Activated CD4-positive, alpha-beta memory T cell treated with anti-CD3 and anti-CD28 coated beads for 36 hours (primary cell): ENCODE measurements at regions not wholly inside any gene's neighbourhood (a gene's known extent, or its start where the extent isn't known, plus 50 kb on each side); places are given as distances from the start of the nearest gene placed in this dataset.

Source experiments
- CTCF ChIA-PET: fragments of 350-600 bp; sonication (Branson Sonifier 250); formaldehyde crosslinking; loops from one replicate; lab custom pipeline; 2021; ENCODE audit warnings: antibody characterized with exemption, inconsistent platforms; lab: Charles Lee
- POLR2A ChIA-PET: fragments of 350-600 bp; sonication (Branson Sonifier 250); formaldehyde crosslinking; loops from one replicate; lab custom pipeline; 2021; ENCODE audit warnings: antibody characterized with exemption; lab: Charles Lee
- DNase-seq: peaks from one replicate; pipeline ENCODE4 v3.0.0-alpha.2; 2020
- H3K27ac Mint-ChIP-seq: one replicate; pipeline ENCODE4 v1.8.0; 2021; ENCODE audit warnings: mixed read lengths
- H3K27me3 Mint-ChIP-seq: one replicate; pipeline ENCODE4 v1.8.0; 2021; ENCODE audit warnings: mixed read lengths
- H3K36me3 Mint-ChIP-seq: one replicate; pipeline ENCODE4 v1.8.0; 2021; ENCODE audit warnings: mixed read lengths
- H3K4me1 Mint-ChIP-seq: one replicate; pipeline ENCODE4 v1.8.0; 2021; ENCODE audit warnings: low read depth, mixed read lengths
- H3K4me3 Mint-ChIP-seq: one replicate; pipeline ENCODE4 v1.8.0; 2021; ENCODE audit warnings: mild to moderate bottlenecking, mixed read lengths
- H3K9me3 Mint-ChIP-seq: one replicate; pipeline ENCODE4 v1.8.0; 2021; ENCODE audit warnings: mixed read lengths
- intact Hi-C: fragments of 100-400 bp; cut with micrococcal nuclease; formaldehyde crosslinking; loops from one replicate; pipeline ENCODE4 v1.15.1; 2023

DNA sequence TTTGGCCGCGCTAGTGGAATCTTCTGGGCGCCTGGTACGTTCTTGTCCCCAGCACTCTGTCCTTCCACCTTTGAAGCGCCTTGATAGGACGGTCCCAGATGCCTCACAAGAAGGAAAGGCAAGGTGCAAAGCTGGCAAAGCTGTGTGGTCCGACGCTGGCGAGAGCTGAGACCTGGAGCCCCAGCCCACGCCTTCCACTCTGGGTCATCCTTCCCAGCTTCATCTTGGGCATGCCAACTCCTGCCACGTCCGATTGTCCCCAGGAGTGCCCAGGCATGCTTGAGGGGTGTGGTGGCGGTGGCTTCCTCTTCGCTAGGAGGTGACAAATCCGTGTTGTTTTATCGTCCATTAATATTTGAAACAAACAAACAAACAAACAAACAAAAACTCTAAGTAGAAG is 123.9 kb upstream of the DPYD start:
- no peaks in the 10 kb centered on the region for H3K36me3 Mint-ChIP-seq
- no peaks in the 10 kb centered on the region for H3K9me3 Mint-ChIP-seq
- no peak overlapping the region for H3K27ac Mint-ChIP-seq
- DNase-seq, result no peak
- peaks cover 54% of the 10 kb centered on the region for H3K27me3 Mint-ChIP-seq
- ChIA-PET CTCF (interaction anchor here (1.2 to 1.5 kb wide), 2 partner anchors 9 to 15 kb away, joined by 3 to 5 read pairs; no protein-coding TSS in a partner anchor), POLR2A (interaction anchor here (1.2 kb wide), 1 partner anchor 124 kb away, joined by 4 read pairs; the partner anchor contains the start of gene DPYD)
- H3K4me3 Mint-ChIP-seq, result peak overlapping the region; percentile 72
- H3K4me1 Mint-ChIP-seq, result peaks cover 29% of the 10 kb centered on the region
- intact Hi-C loops, result loop anchor here (5.0 kb wide), 1 partner anchor 252 kb away; no protein-coding TSS in a partner anchor

DNA sequence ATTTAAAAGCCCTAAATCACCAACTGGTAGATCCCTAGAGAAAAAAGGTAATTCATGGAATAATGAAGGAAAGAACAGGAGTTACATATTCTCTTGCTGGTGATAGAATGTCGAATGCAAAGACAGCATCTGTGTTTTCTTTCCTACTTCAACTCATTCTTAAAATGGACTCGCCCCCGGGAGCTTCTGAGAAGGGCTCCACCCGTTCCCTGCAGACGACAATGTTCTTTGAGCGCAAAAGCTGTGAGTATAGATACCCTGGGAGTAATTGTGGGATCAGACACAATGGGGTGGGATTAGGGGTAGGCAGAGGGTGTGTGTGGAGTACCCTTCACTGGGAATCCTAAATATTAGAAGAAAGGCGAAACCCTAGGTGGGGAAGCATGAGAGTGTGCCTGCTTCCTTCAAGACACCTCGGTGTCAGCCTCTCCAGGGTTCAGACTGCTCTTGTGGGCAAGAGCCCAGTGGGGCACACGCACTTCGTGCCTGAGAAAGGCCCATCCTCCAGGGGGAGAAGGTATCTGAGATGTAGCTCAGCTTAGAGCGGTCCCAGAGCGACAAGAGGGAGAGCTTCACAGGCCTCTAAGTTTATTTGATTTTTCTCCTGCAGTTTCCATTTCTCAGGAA is 123.3 kb upstream of the DPYD start:
- intact Hi-C loops, result no loop called here
- H3K4me1 Mint-ChIP-seq, result peaks cover 24% of the 10 kb centered on the region
- DNase-seq, result no peak
- H3K4me3 Mint-ChIP-seq, result peak overlapping the region; percentile 10
- no peak overlapping the region for H3K27ac Mint-ChIP-seq
- no peaks in the 10 kb centered on the region for H3K36me3 Mint-ChIP-seq
- peaks cover 48% of the 10 kb centered on the region for H3K27me3 Mint-ChIP-seq
- ChIA-PET CTCF (interaction anchor here (1.2 to 1.5 kb wide), 2 partner anchors 10 to 16 kb away, joined by 3 to 5 read pairs; no protein-coding TSS in a partner anchor), POLR2A (interaction anchor here (1.2 kb wide), 1 partner anchor 123 kb away, joined by 4 read pairs; the partner anchor contains the start of gene DPYD)
- H3K9me3 Mint-ChIP-seq, result no peaks in the 10 kb centered on the region

DNA sequence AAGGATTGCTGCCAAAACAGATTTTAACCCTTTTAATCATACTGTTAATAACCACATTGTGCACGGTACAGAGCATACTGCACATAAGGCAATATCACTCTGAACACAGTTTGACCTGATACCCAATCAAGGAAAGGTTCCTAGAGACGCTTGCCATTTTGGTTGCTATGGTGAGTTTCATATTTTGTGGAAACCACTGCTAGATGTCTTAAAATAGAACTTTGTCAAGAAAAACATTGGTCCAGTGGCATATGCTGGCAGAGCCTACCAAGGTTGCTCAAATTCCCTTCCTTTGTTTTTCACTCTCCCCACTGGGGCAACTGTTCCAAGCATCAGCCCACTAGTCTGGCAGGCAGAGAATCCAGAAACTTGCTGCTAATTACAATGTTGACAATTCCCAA is 114.8 kb upstream of the DPYD start:
- Mint-ChIP-seq H3K4me1 (peaks cover 2% of the 10 kb centered on the region), H3K4me3 (no peak overlapping the region), H3K27me3 (peaks cover 10% of the 10 kb centered on the region), H3K27ac (no peak overlapping the region), H3K9me3 (no peaks in the 10 kb centered on the region), H3K36me3 (no peaks in the 10 kb centered on the region)
- ChIA-PET POLR2A (no interaction called here), CTCF (no interaction called here)
- no peak for DNase-seq
- intact Hi-C loops, result no loop called here

- DNase-seq, result no peak
- ChIA-PET POLR2A (no interaction called here), CTCF (no interaction called here)
- H3K27me3 Mint-ChIP-seq, result peaks cover 8% of the 10 kb centered on the region
- H3K4me1 Mint-ChIP-seq, result peaks cover 5% of the 10 kb centered on the region
- intact Hi-C loops, result no loop called here
- no peaks in the 10 kb centered on the region for H3K9me3 Mint-ChIP-seq
- H3K36me3 Mint-ChIP-seq, result no peaks in the 10 kb centered on the region
- no peak overlapping the region for H3K4me3 Mint-ChIP-seq
- H3K27ac Mint-ChIP-seq, result no peak overlapping the region
These were observed 113.7 kb upstream of the DPYD start for GRCh38 chr1:98034505-98034904.

DNA sequence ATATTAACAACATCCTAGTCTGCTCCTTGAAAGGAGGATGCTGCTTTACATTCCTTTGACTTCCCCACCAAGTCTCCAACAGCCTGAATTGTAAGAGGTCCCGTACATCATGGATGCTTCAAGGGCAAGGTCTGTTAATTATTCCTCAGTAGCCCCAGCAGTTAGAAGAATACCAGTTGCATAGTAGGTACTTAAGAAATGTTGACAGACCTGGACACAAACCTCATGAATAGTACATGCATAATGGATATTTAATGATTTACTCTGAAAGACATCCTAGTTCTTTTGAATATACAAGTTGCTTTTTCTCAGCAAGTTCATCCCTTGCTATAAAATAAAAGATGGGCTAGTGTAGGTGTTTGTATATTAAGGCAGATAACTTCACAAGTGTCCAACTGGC is 112.1 kb upstream of the DPYD start:
- Mint-ChIP-seq H3K9me3 (no peaks in the 10 kb centered on the region), H3K27ac (no peak overlapping the region), H3K4me1 (peaks cover 5% of the 10 kb centered on the region), H3K27me3 (peaks cover 8% of the 10 kb centered on the region), H3K4me3 (no peak overlapping the region), H3K36me3 (no peaks in the 10 kb centered on the region)
- no peak for DNase-seq
- ChIA-PET CTCF (no interaction called here), POLR2A (no interaction called here)
- intact Hi-C loops, result no loop called here

- CTCF ChIA-PET, result no interaction called here
These were observed 110.1 kb upstream of the DPYD start for GRCh38 chr1:98030976-98031375.

DNA sequence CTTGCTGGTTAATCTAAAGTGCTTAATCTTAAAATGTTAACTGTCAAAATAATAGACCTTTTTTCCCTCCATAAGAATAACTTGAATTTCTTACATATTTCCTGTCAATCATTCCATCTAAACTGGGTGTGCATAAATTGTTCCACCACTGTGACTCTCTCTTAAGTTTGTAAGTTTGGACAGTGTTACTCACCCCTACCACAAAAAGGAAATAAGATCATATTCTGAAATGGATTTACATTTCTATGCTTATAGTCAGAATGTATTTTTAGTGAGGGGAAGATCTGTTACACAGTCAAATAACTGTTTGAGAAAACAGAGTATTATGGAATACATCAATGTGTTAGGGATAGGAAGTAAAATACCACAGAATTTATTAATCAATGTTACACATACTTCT is 109.6 kb upstream of the DPYD start:
- no peak for DNase-seq
- Mint-ChIP-seq H3K4me3 (no peak overlapping the region), H3K36me3 (no peaks in the 10 kb centered on the region), H3K27me3 (peaks cover 3% of the 10 kb centered on the region), H3K9me3 (no peaks in the 10 kb centered on the region), H3K27ac (no peak overlapping the region), H3K4me1 (peaks cover 5% of the 10 kb centered on the region)
- ChIA-PET CTCF (no interaction called here), POLR2A (no interaction called here)
- intact Hi-C loops, result no loop called here

More at GRCh38 chr1:98030976-98031375, 110.1 kb upstream of the DPYD start:
- H3K27ac Mint-ChIP-seq, result no peak overlapping the region
- no peaks in the 10 kb centered on the region for H3K36me3 Mint-ChIP-seq
- no peak for DNase-seq
- H3K4me3 Mint-ChIP-seq, result no peak overlapping the region
- H3K4me1 Mint-ChIP-seq, result peaks cover 5% of the 10 kb centered on the region
- H3K27me3 Mint-ChIP-seq, result peaks cover 3% of the 10 kb centered on the region
- no peaks in the 10 kb centered on the region for H3K9me3 Mint-ChIP-seq
- POLR2A ChIA-PET, result no interaction called here
- intact Hi-C loops, result no loop called here

GRCh38 chr1:98028800-98029199 is 108.0 kb upstream of the DPYD start:
- Mint-ChIP-seq H3K27ac (no peak overlapping the region), H3K27me3 (no peaks in the 10 kb centered on the region), H3K4me3 (no peak overlapping the region), H3K4me1 (peaks cover 5% of the 10 kb centered on the region), H3K36me3 (no peaks in the 10 kb centered on the region), H3K9me3 (no peaks in the 10 kb centered on the region)
- ChIA-PET CTCF (no interaction called here), POLR2A (no interaction called here)
- DNase-seq, result no peak
- intact Hi-C loops, result no loop called here

GRCh38 chr1:98027103-98027705 is 106.4 kb upstream of the DPYD start:
- no peak for DNase-seq
- intact Hi-C loops, result no loop called here
- H3K4me3 Mint-ChIP-seq, result no peak overlapping the region
- no peak overlapping the region for H3K27ac Mint-ChIP-seq
- H3K36me3 Mint-ChIP-seq, result no peaks in the 10 kb centered on the region
- H3K27me3 Mint-ChIP-seq, result no peaks in the 10 kb centered on the region
- H3K9me3 Mint-ChIP-seq, result no peaks in the 10 kb centered on the region
- CTCF ChIA-PET, result no interaction called here
- peaks cover 5% of the 10 kb centered on the region for H3K4me1 Mint-ChIP-seq
- POLR2A ChIA-PET, result no interaction called here

GRCh38 chr1:98025858-98026257 is 105.0 kb upstream of the DPYD start:
- Mint-ChIP-seq H3K4me3 (no peak overlapping the region), H3K9me3 (no peaks in the 10 kb centered on the region), H3K27ac (no peak overlapping the region), H3K36me3 (no peaks in the 10 kb centered on the region), H3K27me3 (peaks cover 2% of the 10 kb centered on the region), H3K4me1 (peaks cover 5% of the 10 kb centered on the region)
- ChIA-PET POLR2A (no interaction called here), CTCF (no interaction called here)
- DNase-seq, result no peak
- intact Hi-C loops, result no loop called here

DNA sequence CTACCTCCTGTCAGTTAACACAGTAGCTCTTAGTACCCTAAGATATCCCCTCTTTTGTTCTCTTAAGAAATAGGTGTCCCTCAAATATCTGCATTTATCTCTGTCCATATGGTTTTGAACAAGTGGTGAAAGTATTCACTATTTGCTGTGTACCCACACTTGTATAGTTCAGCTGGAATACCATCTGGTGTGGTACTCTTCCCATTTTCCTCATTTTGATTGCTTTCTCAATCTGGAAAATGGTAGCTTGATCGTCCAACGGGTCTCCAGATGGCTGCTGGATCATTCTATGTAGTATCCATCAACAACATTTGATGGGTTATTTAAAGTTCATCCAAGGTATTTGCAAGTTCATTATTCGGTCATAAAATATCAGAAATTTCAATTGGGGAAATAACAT is 100.3 kb upstream of the DPYD start:
- Mint-ChIP-seq H3K4me1 (no peaks in the 10 kb centered on the region), H3K4me3 (no peak overlapping the region), H3K27ac (no peak overlapping the region), H3K36me3 (no peaks in the 10 kb centered on the region), H3K9me3 (no peaks in the 10 kb centered on the region), H3K27me3 (peaks cover 2% of the 10 kb centered on the region)
- POLR2A ChIA-PET, result no interaction called here
- no peak for DNase-seq
- CTCF ChIA-PET, result no interaction called here
- intact Hi-C loops, result no loop called here

- no peak overlapping the region for H3K4me3 Mint-ChIP-seq
- no peaks in the 10 kb centered on the region for H3K9me3 Mint-ChIP-seq
- intact Hi-C loops, result no loop called here
- H3K27me3 Mint-ChIP-seq, result peaks cover 2% of the 10 kb centered on the region
- ChIA-PET POLR2A (no interaction called here), CTCF (interaction anchor here (0.6 to 0.7 kb wide), 2 partner anchors 43 to 185 kb away, joined by 3 to 4 read pairs; no protein-coding TSS in a partner anchor)
- no peak overlapping the region for H3K27ac Mint-ChIP-seq
- no peaks in the 10 kb centered on the region for H3K36me3 Mint-ChIP-seq
- no peak for DNase-seq
- no peaks in the 10 kb centered on the region for H3K4me1 Mint-ChIP-seq
These were observed 98.9 kb upstream of the DPYD start for GRCh38 chr1:98019747-98020146.

DNA sequence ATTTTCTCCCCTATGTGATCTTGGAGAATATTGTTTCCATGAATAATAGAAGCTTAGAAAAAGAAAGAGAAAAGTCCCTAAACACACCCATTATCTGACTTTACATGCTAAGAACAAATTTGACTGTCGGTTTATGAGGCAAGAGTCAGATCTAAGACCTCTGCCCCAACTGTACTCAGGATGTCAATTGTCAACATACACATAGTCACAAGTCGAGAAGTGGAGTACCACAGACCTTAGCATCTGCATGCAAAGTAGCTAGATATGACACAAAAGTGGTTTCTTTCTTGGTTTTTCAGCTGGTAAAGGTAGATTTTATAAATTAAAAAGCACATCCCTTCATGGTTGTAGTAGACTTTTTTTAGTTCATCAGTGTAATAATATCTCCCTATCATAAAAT is 97.2 kb upstream of the DPYD start:
- Mint-ChIP-seq H3K27me3 (peaks cover 2% of the 10 kb centered on the region), H3K36me3 (no peaks in the 10 kb centered on the region), H3K4me3 (no peak overlapping the region), H3K27ac (no peak overlapping the region), H3K4me1 (no peaks in the 10 kb centered on the region), H3K9me3 (no peaks in the 10 kb centered on the region)
- POLR2A ChIA-PET, result no interaction called here
- DNase-seq, result no peak
- intact Hi-C loops, result no loop called here
- CTCF ChIA-PET, result interaction anchor here (1.8 kb wide), 1 partner anchor 36 kb away, joined by 6 read pairs; no protein-coding TSS in a partner anchor
